ENCODE measurements at regions not wholly inside any gene's neighbourhood (a gene's known extent, or its start where the extent isn't known, plus 50 kb on each side); places are given as distances from the start of the nearest gene placed in this dataset.

DNA sequence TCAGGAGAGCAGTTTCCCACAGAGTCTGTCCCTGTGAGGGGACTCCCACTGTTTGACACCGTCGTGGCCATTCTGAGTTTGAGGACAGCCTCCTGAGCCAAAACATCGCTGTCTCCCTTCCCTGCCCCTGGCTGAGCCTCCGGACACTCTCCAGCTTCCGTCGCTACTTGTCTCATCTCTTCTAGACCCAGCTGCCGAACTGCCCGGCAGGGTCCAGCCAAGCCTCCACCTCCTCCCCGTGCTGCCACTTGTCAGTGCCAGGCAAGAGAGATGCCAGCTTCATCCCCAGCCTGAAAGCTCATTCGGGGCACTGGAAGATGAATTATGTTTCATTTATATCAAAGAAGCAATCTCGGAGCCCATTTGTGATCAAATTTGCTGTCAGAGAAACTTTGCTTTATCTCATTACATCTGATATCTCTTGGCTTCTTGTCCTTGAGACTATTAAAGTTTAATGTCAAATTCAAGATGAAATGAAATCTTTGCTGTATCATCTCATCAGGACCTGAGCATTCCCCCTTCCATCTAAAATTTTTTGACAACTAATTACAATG lies 283.9 kb downstream of the BUD13 start:
- TF ChIP-seq, protein P1, sequence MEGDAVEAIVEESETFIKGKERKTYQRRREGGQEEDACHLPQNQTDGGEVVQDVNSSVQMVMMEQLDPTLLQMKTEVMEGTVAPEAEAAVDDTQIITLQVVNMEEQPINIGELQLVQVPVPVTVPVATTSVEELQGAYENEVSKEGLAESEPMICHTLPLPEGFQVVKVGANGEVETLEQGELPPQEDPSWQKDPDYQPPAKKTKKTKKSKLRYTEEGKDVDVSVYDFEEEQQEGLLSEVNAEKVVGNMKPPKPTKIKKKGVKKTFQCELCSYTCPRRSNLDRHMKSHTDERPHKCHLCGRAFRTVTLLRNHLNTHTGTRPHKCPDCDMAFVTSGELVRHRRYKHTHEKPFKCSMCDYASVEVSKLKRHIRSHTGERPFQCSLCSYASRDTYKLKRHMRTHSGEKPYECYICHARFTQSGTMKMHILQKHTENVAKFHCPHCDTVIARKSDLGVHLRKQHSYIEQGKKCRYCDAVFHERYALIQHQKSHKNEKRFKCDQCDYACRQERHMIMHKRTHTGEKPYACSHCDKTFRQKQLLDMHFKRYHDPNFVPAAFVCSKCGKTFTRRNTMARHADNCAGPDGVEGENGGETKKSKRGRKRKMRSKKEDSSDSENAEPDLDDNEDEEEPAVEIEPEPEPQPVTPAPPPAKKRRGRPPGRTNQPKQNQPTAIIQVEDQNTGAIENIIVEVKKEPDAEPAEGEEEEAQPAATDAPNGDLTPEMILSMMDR (IDR thresholded peaks at IDR 0.05) = no peak
- no peak for TF ChIP-seq ZFX (IDR thresholded peaks at IDR 0.05; ENCODE audit: borderline replicate concordance)

Measured in 22Rv1 (cell line).